ENCODE measurements at regions not wholly inside any gene's neighbourhood (a gene's known extent, or its start where the extent isn't known, plus 50 kb on each side); places are given as distances from the start of the nearest gene placed in this dataset.

- peak in 1 of 2 donors; percentile 72 for DNase-seq (ENCODE audit: low read depth in 2 of 2)
- H3K4me3 ChIP-seq (replicated peaks in 1 of 2; ENCODE audit: low read depth in 2 of 2, low read length in 2 of 2): no peak overlapping the region
- no peak for TF ChIP-seq CTCF (IDR thresholded peaks at IDR 0.05; ENCODE audit: low read depth, low read length)
Observed at GRCh38 chr2:180374502-180375281, 367.6 kb upstream of the CWC22 start.

- no peak for DNase-seq (ENCODE audit: low read depth in 2 of 2)
- no peak for TF ChIP-seq CTCF (IDR thresholded peaks at IDR 0.05; ENCODE audit: low read depth, low read length)
Observed at GRCh38 chr2:180370511-180371205, 363.6 kb upstream of the CWC22 start.

GRCh38 chr2:180368881-180369280 lies 361.8 kb upstream of the CWC22 start:
- no peak for TF ChIP-seq CTCF (IDR thresholded peaks at IDR 0.05; ENCODE audit: low read depth, low read length)
- H3K4me3 ChIP-seq (replicated peaks in 1 of 2; ENCODE audit: low read depth in 2 of 2, low read length in 2 of 2): no peak overlapping the region
- no peak for DNase-seq (ENCODE audit: low read depth in 2 of 2)

More at GRCh38 chr2:180370511-180371205, 363.6 kb upstream of the CWC22 start:
- no peak overlapping the region for H3K4me3 ChIP-seq (replicated peaks in 1 of 2; ENCODE audit: low read depth in 2 of 2, low read length in 2 of 2)

GRCh38 chr2:180367815-180368214 lies 360.7 kb upstream of the CWC22 start:
- TF ChIP-seq CTCF (IDR thresholded peaks at IDR 0.05; ENCODE audit: low read depth, low read length): no peak
- DNase-seq (ENCODE audit: low read depth in 2 of 2): peak; percentile 87 to 95
- H3K4me3 ChIP-seq (replicated peaks in 1 of 2; ENCODE audit: low read depth in 2 of 2, low read length in 2 of 2): no peak overlapping the region

GRCh38 chr2:180366481-180366880 lies 359.4 kb upstream of the CWC22 start:
- H3K4me3 ChIP-seq (replicated peaks in 1 of 2; ENCODE audit: low read depth in 2 of 2, low read length in 2 of 2): no peak overlapping the region
- no peak for DNase-seq (ENCODE audit: low read depth in 2 of 2)
- no peak for TF ChIP-seq CTCF (IDR thresholded peaks at IDR 0.05; ENCODE audit: low read depth, low read length)

GRCh38 chr2:180364719-180365118 lies 357.6 kb upstream of the CWC22 start:
- TF ChIP-seq CTCF (IDR thresholded peaks at IDR 0.05; ENCODE audit: low read depth, low read length): no peak
- no peak for DNase-seq (ENCODE audit: low read depth in 2 of 2)
- H3K4me3 ChIP-seq (replicated peaks in 1 of 2; ENCODE audit: low read depth in 2 of 2, low read length in 2 of 2): no peak overlapping the region

All from cardiac fibroblast (primary cell).